COR-L47 (cell line): ENCODE measurements at regions not wholly inside any gene's neighbourhood (a gene's known extent, or its start where the extent isn't known, plus 50 kb on each side); places are given as distances from the start of the nearest gene placed in this dataset.

Experiments used
- DNase-seq: peaks from one replicate; lab custom pipeline; 2025; lab: John Stamatoyannopoulos, UW

GRCh38 chr4:128528793-128529553 lies 241.4 kb upstream of the PGRMC2 start:
- no peak for DNase-seq

- DNase-seq = no peak
These were observed 240.4 kb upstream of the PGRMC2 start for GRCh38 chr4:128527946-128528576.

GRCh38 chr4:128527351-128527750 lies 239.7 kb upstream of the PGRMC2 start:
- DNase-seq = no peak

- DNase-seq = no peak
These were observed 238.5 kb upstream of the PGRMC2 start for GRCh38 chr4:128525992-128526630.

GRCh38 chr4:128525387-128525786 lies 237.8 kb upstream of the PGRMC2 start:
- no peak for DNase-seq

- no peak for DNase-seq
These were observed 236.7 kb upstream of the PGRMC2 start for GRCh38 chr4:128524311-128524710.

GRCh38 chr4:128521648-128522111 lies 234.1 kb upstream of the PGRMC2 start:
- DNase-seq = no peak

- DNase-seq = no peak
These were observed 233.5 kb upstream of the PGRMC2 start for GRCh38 chr4:128521156-128521555.

GRCh38 chr4:128519163-128519830 lies 231.7 kb upstream of the PGRMC2 start:
- no peak for DNase-seq

- DNase-seq = no peak
These were observed 230.3 kb upstream of the PGRMC2 start for GRCh38 chr4:128517739-128518510.

GRCh38 chr4:128517096-128517738 lies 229.6 kb upstream of the PGRMC2 start:
- DNase-seq = no peak

GRCh38 chr4:128516301-128516969 lies 228.8 kb upstream of the PGRMC2 start:
- no peak for DNase-seq

- DNase-seq = no peak
These were observed 226.3 kb upstream of the PGRMC2 start for GRCh38 chr4:128513664-128514484.

GRCh38 chr4:128512767-128513322 lies 225.2 kb upstream of the PGRMC2 start:
- no peak for DNase-seq

GRCh38 chr4:128512161-128512560 lies 224.5 kb upstream of the PGRMC2 start:
- no peak for DNase-seq

- DNase-seq = no peak
These were observed 223.2 kb upstream of the PGRMC2 start for GRCh38 chr4:128510850-128511249.

- no peak for DNase-seq
These were observed 215.4 kb upstream of the PGRMC2 start for GRCh38 chr4:128502818-128503527.

GRCh38 chr4:128501239-128501638 lies 213.6 kb upstream of the PGRMC2 start:
- DNase-seq = no peak
